Omental fat pad (tissue), 3 donors: ENCODE measurements at regions not wholly inside any gene's neighbourhood (a gene's known extent, or its start where the extent isn't known, plus 50 kb on each side); places are given as distances from the start of the nearest gene placed in this dataset.

Experiments
- ATAC-seq: fragments of 150-250 bp; one replicate; pipeline ENCODE4 v1.9.1; 2016; ENCODE audit warnings: mild to moderate bottlenecking, moderate library complexity; ENCODE audit not compliant: low FRiP score
- DNase-seq: peaks from one replicate; pipeline ENCODE4 v3.0.0-alpha.2; 2019; ENCODE audit warnings: low spot score
- CTCF ChIP-seq, 3 donors: fragments of 450-650 bp; IDR thresholded peaks; one replicate each; pipeline ENCODE4 v1.5.1; 2016 to 2017; ENCODE audit warnings: antibody characterized with exemption in 3 of 3, mild to moderate bottlenecking in 3 of 3, moderate library complexity in 2 of 3

GRCh38 chr4:100114909-100115308, 75.4 kb downstream of the DDIT4L start:
- no peak for DNase-seq
- TF ChIP-seq CTCF (IDR thresholded peaks at IDR 0.05): no peak
- no peak for ATAC-seq

GRCh38 chr4:100113732-100114131, 76.5 kb downstream of the DDIT4L start:
- TF ChIP-seq CTCF (IDR thresholded peaks at IDR 0.05): no peak
- DNase-seq: no peak
- no peak for ATAC-seq

- no peak for TF ChIP-seq CTCF (IDR thresholded peaks at IDR 0.05)
- DNase-seq: no peak
- ATAC-seq: no peak
Measured at GRCh38 chr4:100113096-100113495, 77.2 kb downstream of the DDIT4L start.

GRCh38 chr4:100109921-100110320, 80.3 kb downstream of the DDIT4L start:
- TF ChIP-seq CTCF (IDR thresholded peaks at IDR 0.05): no peak
- DNase-seq: no peak
- no peak for ATAC-seq

GRCh38 chr4:100108869-100109268, 81.4 kb downstream of the DDIT4L start:
- DNase-seq (no peak), ATAC-seq (no peak)
- TF ChIP-seq CTCF (IDR thresholded peaks at IDR 0.05): no peak

GRCh38 chr4:100106982-100107381, 83.3 kb downstream of the DDIT4L start:
- no peak for ATAC-seq
- no peak for DNase-seq
- TF ChIP-seq CTCF (IDR thresholded peaks at IDR 0.05): no peak

- no peak for DNase-seq
- no peak for ATAC-seq
- TF ChIP-seq CTCF (IDR thresholded peaks at IDR 0.05): no peak
Measured at GRCh38 chr4:100103671-100104070, 86.6 kb downstream of the DDIT4L start.
